RPMI8226 (cell line): ENCODE measurements at regions not wholly inside any gene's neighbourhood (a gene's known extent, or its start where the extent isn't known, plus 50 kb on each side); places are given as distances from the start of the nearest gene placed in this dataset.

ENCODE experiments used
- DNase-seq: peaks from one replicate; pipeline ENCODE4 v3.0.0-alpha.2; 2015

DNA sequence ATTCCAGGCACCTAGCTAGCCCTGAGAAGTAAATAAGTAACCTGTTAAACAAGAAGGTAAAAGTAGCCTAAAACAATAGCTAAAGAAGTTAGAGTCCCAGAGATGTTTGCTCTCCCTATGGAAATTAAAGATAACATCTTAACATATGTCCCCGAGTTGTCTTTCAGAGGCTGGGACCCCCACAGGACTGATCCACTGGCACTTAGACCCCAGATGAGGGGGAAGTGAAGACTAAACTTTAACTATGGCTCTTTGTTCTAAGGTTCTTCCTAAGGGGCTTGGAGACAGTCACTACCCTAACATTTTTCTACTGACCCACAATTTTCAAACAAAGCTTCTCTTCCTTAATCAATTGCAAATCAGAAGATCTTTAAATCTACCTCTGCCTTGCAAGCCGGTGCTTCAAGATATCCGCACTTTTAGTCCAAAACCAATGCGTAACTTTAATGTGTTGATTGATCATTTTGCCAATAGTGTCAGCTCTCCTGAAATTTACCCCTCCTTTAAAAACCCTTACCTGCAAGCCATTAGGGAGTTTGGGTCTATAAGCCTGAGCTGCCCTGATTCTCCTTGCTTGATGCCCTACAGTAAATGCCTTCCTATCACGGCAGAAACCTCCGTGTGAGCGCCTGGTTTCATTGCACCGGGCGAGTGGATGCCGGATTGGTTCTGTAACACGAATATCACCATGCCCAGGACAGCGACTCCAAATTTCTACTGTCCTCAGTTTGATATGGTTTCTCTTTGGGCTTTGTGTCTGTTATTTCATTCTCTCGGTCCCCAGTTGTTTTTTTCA, 404.4 kb downstream of the SIPA1L2 start:
- peak; percentile 21 for DNase-seq

- DNase-seq = no peak
Observed at GRCh38 chr1:232223887-232224286, 406.0 kb downstream of the SIPA1L2 start.

DNA sequence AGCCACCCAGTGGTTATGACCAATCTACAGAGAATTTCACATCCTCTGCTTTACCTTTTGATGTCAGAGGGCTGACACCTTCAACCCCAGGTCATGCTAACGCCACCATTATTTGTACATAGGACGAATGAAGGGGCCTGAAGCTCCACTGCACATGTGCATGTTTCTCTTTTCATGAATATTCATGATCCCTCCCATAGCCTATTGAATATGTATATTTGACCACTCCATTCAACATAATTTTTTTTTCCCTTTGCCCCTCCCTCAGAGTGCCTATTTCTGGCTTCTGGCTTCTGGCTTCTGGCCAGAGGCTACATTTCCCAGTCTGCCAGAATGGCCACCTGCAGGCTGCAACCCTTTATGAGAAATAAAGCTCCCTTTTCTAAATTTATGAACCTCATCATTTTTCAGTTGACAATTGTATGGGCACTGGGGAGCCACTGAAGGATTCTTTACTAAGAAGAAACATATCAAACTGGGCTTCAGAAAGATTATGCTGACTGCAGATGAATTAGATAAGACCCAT, 406.7 kb downstream of the SIPA1L2 start:
- DNase-seq = peak; percentile 92

GRCh38 chr1:232222614-232223013, 407.3 kb downstream of the SIPA1L2 start:
- DNase-seq = no peak

- peak; percentile 44 for DNase-seq
Observed at GRCh38 chr1:232221802-232222499, 408.0 kb downstream of the SIPA1L2 start.

- no peak for DNase-seq
Observed at GRCh38 chr1:232218955-232219865, 410.7 kb downstream of the SIPA1L2 start.

DNA sequence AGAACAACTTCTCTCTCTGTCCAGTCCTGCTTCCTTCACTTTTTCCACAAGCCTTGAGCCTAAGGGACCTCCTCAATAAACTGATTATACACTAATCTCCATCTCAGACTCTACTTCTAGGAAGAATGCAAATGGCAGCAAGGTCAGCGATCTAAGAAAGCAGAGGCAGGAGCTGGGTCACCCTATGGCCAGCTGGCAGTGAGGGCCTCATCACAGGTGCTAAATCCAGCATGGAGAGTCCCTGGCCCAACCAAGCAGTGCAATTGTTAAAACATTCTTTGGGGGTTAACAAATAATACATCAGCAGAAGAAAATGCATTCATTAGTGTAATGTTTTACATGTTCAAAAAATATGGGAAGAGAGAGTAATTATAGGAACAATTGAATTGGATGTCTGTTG, 416.0 kb downstream of the SIPA1L2 start:
- no peak for DNase-seq

DNA sequence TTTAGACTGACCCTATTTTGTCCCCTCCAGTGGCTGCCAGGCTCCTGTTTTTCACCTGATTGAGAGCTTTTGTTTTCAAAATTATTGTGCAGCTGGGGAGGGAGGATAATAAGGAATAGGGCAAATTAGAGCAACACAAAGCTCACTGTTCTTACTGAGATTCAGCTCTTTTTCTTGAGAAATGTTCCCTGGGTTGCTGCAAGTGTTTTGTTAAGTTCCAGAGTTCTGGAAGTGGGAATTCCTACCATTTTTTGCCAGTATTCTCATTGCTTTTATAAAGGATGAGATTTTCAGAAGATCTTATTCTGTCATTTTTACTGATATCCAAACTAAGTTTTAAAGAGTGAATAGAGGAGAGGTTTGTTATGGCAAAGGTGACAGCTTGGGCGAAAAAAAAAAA, 417.7 kb downstream of the SIPA1L2 start:
- no peak for DNase-seq

- peak; percentile 31 for DNase-seq
Observed at GRCh38 chr1:232211149-232211548, 418.8 kb downstream of the SIPA1L2 start.

GRCh38 chr1:232209357-232209756, 420.6 kb downstream of the SIPA1L2 start:
- no peak for DNase-seq

DNA sequence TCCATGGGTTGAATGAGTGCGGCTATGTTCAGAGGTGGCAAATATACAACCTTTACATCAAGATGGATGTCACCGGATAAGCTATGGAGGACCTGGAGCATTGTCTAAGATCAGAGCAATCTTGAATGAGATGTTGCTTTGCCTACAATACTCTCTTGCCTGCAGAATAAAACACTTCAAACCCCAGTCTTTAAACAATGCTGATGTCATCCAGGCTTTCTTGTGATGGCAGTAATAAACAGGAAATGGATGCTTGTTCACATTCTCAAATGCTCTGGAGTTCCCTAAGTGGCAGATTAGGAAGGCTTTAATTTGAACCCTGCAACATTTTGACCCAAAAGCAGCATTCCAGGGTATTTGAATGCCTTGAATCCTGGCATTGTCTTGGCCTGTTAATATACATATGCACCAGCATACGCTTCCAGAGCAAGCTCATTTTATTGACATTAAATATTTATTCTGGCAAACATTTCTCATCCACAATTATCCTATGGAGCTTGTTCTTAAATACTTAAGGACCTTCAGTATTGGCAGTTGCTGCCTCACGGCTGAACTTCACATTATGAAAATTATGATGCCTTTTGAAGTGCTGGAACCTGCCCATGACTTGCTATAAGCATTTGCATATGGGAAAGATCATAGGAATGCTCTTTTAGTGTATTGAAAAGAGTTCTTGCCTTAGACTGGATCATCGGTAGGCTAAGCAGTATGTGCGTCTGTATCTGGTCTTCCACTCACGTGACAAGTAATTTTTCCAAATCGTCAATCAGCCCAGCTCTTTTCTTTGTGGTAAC, 422.7 kb downstream of the SIPA1L2 start:
- no peak for DNase-seq

DNA sequence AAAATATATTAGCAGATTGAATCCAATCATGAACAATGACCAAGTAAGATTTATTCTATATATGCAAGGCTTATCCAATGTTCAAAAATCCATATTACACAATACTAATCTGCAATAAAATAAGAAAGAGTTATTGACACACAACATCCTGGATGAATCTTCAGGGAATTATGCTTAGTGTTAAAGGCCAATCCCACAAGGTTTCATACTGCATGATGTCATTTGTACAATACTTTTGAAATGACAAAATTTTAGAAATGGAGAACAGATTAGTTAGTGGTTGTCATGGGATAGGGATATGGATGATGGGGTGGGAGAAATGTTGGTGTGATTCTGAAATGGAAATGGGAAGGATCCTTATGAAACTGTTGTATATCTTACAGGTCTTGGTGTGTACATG, 425.7 kb downstream of the SIPA1L2 start:
- no peak for DNase-seq

DNA sequence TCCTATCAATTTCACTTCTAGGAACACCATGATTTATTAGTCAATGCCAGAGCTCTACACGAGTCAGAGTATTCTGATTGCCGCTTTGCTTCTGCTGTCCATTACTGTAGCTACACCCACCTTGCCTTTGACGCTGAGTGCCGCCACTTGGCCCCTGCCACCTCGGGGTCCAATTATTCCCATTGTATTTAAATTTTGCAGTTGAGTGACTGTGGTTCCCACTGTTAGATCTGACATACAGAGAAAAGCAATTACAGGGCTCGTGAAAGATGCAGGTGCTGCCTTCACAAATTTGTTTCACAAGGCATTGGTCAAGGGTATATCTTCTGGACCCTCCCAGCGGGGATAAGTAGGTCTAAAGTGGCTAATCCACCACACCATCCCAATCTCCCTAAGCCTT, 428.9 kb downstream of the SIPA1L2 start:
- DNase-seq = no peak

- no peak for DNase-seq
Observed at GRCh38 chr1:232196042-232196441, 433.9 kb downstream of the SIPA1L2 start.

DNA sequence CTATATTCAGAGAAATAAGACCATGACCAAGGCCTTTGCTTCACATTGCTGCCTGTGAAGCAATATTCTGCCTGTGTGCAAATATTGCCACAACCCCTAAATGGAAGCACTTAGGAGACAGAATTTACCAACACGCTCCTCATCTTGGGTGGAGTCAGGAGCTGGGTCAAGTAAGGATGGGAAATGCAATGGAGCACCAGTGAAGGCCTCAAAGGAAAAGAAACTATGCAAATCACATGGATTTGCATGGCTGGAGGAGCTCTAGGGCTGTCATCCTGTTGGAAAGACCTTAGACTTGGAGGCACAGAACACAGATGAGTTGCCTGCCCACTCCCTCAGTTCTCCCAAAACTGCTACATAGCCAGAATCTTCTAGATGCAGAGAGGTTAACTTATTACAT, 435.5 kb downstream of the SIPA1L2 start:
- no peak for DNase-seq

DNA sequence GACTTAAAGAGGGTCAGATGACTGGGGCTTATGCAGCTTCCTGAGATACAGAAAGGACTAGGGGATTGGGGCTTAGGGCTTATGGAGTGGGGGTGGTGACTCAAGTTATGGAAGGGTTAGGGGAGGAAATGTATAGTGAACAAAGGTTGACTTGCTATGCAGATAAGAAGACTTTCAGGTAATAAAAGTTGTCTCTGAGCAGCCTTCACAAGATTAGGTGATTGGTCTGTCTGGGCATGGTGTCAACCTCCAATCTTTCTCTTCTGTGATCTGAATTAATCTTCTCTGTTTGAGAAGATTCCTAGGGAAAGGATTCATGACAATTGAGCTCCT, 436.5 kb downstream of the SIPA1L2 start:
- DNase-seq = no peak

GRCh38 chr1:232192781-232193450, 437.0 kb downstream of the SIPA1L2 start:
- DNase-seq = no peak

DNA sequence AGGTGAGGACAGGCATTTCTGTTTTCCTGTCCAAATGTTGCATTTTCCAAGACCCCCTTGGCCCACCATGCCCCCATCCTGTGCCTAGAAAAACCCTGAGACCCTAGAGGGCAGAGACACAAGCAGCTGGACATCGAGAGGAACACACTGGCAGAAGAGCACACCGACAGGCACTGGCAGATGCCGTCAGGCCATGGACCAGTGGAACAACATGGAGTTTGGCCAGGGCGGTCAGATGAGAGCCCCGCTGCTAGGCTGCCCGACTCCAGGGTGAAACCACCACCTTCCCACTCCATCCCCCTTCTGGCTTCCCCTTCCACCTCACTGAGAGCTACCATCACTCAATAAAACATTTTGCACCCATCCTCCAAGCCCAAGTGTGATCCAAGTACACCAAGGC, 438.4 kb downstream of the SIPA1L2 start:
- no peak for DNase-seq

- DNase-seq = no peak
Observed at GRCh38 chr1:232188318-232188717, 441.6 kb downstream of the SIPA1L2 start.

DNA sequence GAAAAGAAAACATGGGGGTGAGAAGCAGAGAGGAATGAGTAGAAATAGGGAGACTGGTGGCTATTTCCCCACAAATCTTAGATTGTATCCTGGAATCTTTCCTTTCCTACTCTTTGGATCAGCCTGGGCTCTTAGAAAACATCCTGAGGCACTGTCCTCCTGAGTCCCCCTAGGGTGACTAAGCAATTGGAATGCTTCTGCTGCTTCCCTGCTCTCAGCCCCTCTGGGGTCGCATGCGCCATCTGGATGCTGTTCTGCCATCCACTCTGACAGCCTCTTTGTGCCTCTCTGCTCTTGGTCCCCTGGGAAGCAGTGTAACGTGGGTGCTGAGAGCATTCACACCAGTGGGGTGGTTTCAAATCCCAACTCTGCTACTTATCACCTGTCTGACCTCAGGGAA, 443.0 kb downstream of the SIPA1L2 start:
- no peak for DNase-seq

- DNase-seq = no peak
Observed at GRCh38 chr1:232184561-232185530, 445.1 kb downstream of the SIPA1L2 start.
